HCT116 (cell line): ENCODE measurements at regions not wholly inside any gene's neighbourhood (a gene's known extent, or its start where the extent isn't known, plus 50 kb on each side); places are given as distances from the start of the nearest gene placed in this dataset.

Experiments
- ATAC-seq: fragments of 200-7000 bp; cut with Tn5 transposase; 2 replicates; pipeline ENCODE4 v1.9.1; 2020; ENCODE audit warnings: mild to moderate bottlenecking, moderate library complexity
- BruUV-seq: library from RNA; stranded (reverse); fragments of 400-500 nt; replicated peaks from 2 replicates; lab custom pipeline; 2021; lab: Mats Ljungman, UMichigan
- CTCF ChIA-PET: fragments of 300-600 bp; sonication (Branson Sonifier 250); formaldehyde crosslinking; loops from one replicate; lab custom pipeline; 2021; ENCODE audit warnings: antibody characterized with exemption; lab: Charles Lee
- POLR2A ChIA-PET: fragments of 300-600, 350-600 bp; sonication (Branson Sonifier 250); formaldehyde crosslinking; loops from one replicate; lab custom pipeline; 2021; ENCODE audit warnings: antibody characterized with exemption; lab: Charles Lee
- RAD21 ChIA-PET, 2 experiments: fragments of 300-600 bp; sonication (Branson Sonifier 250); formaldehyde crosslinking; loops; one replicate each; lab custom pipeline; 2023; ENCODE audit warnings: low total read pairs in 2 of 2; ENCODE audit not compliant: uncharacterized antibody in 2 of 2, unreplicated experiment in 2 of 2, low non-redundant PET in 1 of 2; lab: Charles Lee
- DNase-seq: peaks from one replicate; pipeline ENCODE4 v3.0.0-alpha.2; 2010; ENCODE audit warnings: low read depth, low spot score
- H2AFZ ChIP-seq: fragments of 200-600 bp; shearing (Covaris generic), sonication (generic); 2 replicates; pipeline ENCODE4 v1.6.1; 2017; ENCODE audit warnings: low read depth, mixed run types, mixed read lengths, antibody characterized with exemption, low read length; ENCODE audit not compliant: poor library complexity, severe bottlenecking
- H3K27ac ChIP-seq: 2 replicates; pipeline ENCODE4 v1.5.1; 2012; ENCODE audit warnings: low read depth, low read length
- H3K27me3 ChIP-seq: fragments of 200-600 bp; sonication (generic); 2 replicates; pipeline ENCODE4 v1.6.1; 2016; ENCODE audit warnings: mixed run types, low read length, mixed read lengths; ENCODE audit not compliant: insufficient read depth
- H3K36me3 ChIP-seq, 2 experiments: fragments of 200-500 bp in 1 of 2; fragments of 200-600 bp in 1 of 2; sonication (Bioruptor generic) in 1 of 2; sonication (generic) in 1 of 2; 2 replicates each; pipeline versions ENCODE4 v1.5.1 to v1.6.1; 2014 to 2016; ENCODE audit warnings: low read length in 2 of 2, inconsistent platforms in 1 of 2, mixed read lengths in 1 of 2, mixed run types in 1 of 2; ENCODE audit not compliant: insufficient read depth in 2 of 2, control insufficient read depth in 1 of 2
- H3K4me1 ChIP-seq, 2 experiments: fragments of 200-600 bp in 1 of 2; sonication (generic) in 1 of 2; 2 replicates each; pipeline versions ENCODE4 v1.5.1 to v1.6.1; 2012 to 2017; ENCODE audit warnings: low read length in 2 of 2, inconsistent platforms in 1 of 2, mild to moderate bottlenecking in 1 of 2, mixed read lengths in 1 of 2, mixed run types in 1 of 2, moderate library complexity in 1 of 2; ENCODE audit not compliant: insufficient read depth in 2 of 2, control insufficient read depth in 1 of 2
- H3K4me2 ChIP-seq: fragments of 200-600 bp; sonication (generic); 2 replicates; pipeline ENCODE4 v1.6.1; 2017; ENCODE audit warnings: mixed run types, low read length, mixed read lengths
- H3K4me3 ChIP-seq, 2 experiments: fragments of 200-600 bp in 1 of 2; sonication (generic) in 1 of 2; replicated peaks in 1 of 2; 2 replicates each; pipeline ENCODE4 v1.5.1; 2011 to 2016; ENCODE audit warnings: low read length in 2 of 2, control low read depth in 1 of 2, low read depth in 1 of 2, mild to moderate bottlenecking in 1 of 2, mixed read lengths in 1 of 2, mixed run types in 1 of 2
- H3K79me2 ChIP-seq: fragments of 200-600 bp; sonication (generic); 2 replicates; pipeline ENCODE4 v1.6.1; 2017; ENCODE audit warnings: mild to moderate bottlenecking, mixed run types, low read length, moderate library complexity, mixed read lengths; ENCODE audit not compliant: insufficient read depth
- H3K9ac ChIP-seq: fragments of 200-600 bp; sonication (generic); 2 replicates; pipeline ENCODE4 v1.6.1; 2016; ENCODE audit warnings: low read length, mixed read lengths
- H3K9me2 ChIP-seq: fragments of 200-600 bp; sonication (generic), shearing (Covaris generic); 2 replicates; pipeline ENCODE4 v1.6.1; 2017; ENCODE audit warnings: mixed run types, mild to moderate bottlenecking, moderate library complexity; ENCODE audit not compliant: insufficient read depth
- H3K9me3 ChIP-seq, 2 experiments: fragments of 200-500 bp in 1 of 2; fragments of 200-600 bp in 1 of 2; sonication (Bioruptor generic) in 1 of 2; sonication (generic) in 1 of 2; 2 replicates each; pipeline ENCODE4 v1.6.1; 2014 to 2017; ENCODE audit warnings: low read length in 2 of 2, mixed read lengths in 2 of 2, inconsistent platforms in 1 of 2, low read depth in 1 of 2, mild to moderate bottlenecking in 1 of 2, mixed run types in 1 of 2, moderate library complexity in 1 of 2; ENCODE audit not compliant: control insufficient read depth in 1 of 2, insufficient read depth in 1 of 2
- H4K20me1 ChIP-seq: fragments of 200-600 bp; sonication (generic), shearing (Covaris generic); 2 replicates; pipeline ENCODE4 v1.6.1; 2017; ENCODE audit warnings: mixed run types, mild to moderate bottlenecking, moderate library complexity; ENCODE audit not compliant: insufficient read depth
- ATF3 ChIP-seq: IDR thresholded peaks from 2 replicates; pipeline ENCODE4 v1.6.1; 2012
- EGR1 ChIP-seq: IDR thresholded peaks from 2 replicates; pipeline ENCODE4 v1.6.1; 2012; ENCODE audit warnings: low read depth
- ELF1 ChIP-seq: IDR thresholded peaks from 2 replicates; pipeline ENCODE4 v1.6.1; 2012; ENCODE audit warnings: low read depth, borderline replicate concordance
- EZH2 ChIP-seq: fragments of 200-600 bp; sonication (generic); IDR thresholded peaks from 2 replicates; pipeline ENCODE4 v1.6.1; 2017; ENCODE audit warnings: antibody characterized with exemption, mixed run types
- FOSL1 ChIP-seq: IDR thresholded peaks from 2 replicates; pipeline ENCODE4 v1.6.1; 2012; ENCODE audit warnings: low read depth
- REST ChIP-seq: IDR thresholded peaks from 2 replicates; pipeline ENCODE4 v1.6.1; 2012; ENCODE audit warnings: low read depth
- SIN3A ChIP-seq: IDR thresholded peaks from 2 replicates; pipeline ENCODE4 v1.6.1; 2012; ENCODE audit warnings: low read depth
- SP1 ChIP-seq: IDR thresholded peaks from 2 replicates; pipeline ENCODE4 v1.6.1; 2012; ENCODE audit warnings: low read depth
- YY1 ChIP-seq: IDR thresholded peaks from 2 replicates; pipeline ENCODE4 v1.6.1; 2011; ENCODE audit warnings: low read length, low read depth, moderate library complexity, mild to moderate bottlenecking; ENCODE audit not compliant: insufficient replicate concordance; ENCODE audit errors: extremely low read depth
- ZFX ChIP-seq: fragments of 450-650 bp; IDR thresholded peaks from 2 replicates; pipeline ENCODE4 v1.6.1; 2017
- intact Hi-C: fragments of 100-400 bp; cut with micrococcal nuclease; formaldehyde crosslinking; loops from 2 replicates; pipeline ENCODE4 v1.10.0; 2022
- TF ChIP-seq, protein P1 (sequence below): IDR thresholded peaks from 2 replicates; pipeline ENCODE4 v1.6.1; 2011; ENCODE audit warnings: mild to moderate bottlenecking, low read length, moderate library complexity; ENCODE audit not compliant: insufficient replicate concordance; ENCODE audit errors: extremely low read depth
- TF ChIP-seq, protein P2 (sequence below), 3 experiments: fragments of 200-600 bp in 1 of 3; sonication (generic) in 1 of 3; IDR thresholded peaks in 2 of 3; conservative IDR thresholded peaks in 1 of 3; 2 replicates each; pipeline ENCODE4 v1.5.1; 2012 to 2017; ENCODE audit warnings: low read depth in 2 of 3, low read length in 2 of 3, antibody characterized with exemption in 1 of 3, borderline replicate concordance in 1 of 3, control low read depth in 1 of 3, mild to moderate bottlenecking in 1 of 3, mixed read lengths in 1 of 3, mixed run types in 1 of 3, moderate library complexity in 1 of 3; ENCODE audit not compliant: insufficient read depth in 1 of 3

GRCh38 chr1:187078916-187079315 is 250.2 kb downstream of the PLA2G4A start:
- POLR2A ChIA-PET, result no interaction called here

More at GRCh38 chr1:187078916-187079315, 250.2 kb downstream of the PLA2G4A start:
- no peaks in the 10 kb centered on the region for H3K36me3 ChIP-seq
- ChIA-PET RAD21 (no interaction called here), CTCF (no interaction called here)
- ATAC-seq (no peak), DNase-seq (no peak)
- H3K4me3 ChIP-seq, result no peak overlapping the region
- H3K27me3 ChIP-seq, result no peaks in the 10 kb centered on the region
- intact Hi-C loops, result no loop called here
- H3K79me2 ChIP-seq, result no peaks in the 10 kb centered on the region
- H3K4me1 ChIP-seq, result no peaks in the 10 kb centered on the region
- BruUV-seq, result no TSS peak
- no peaks in the 10 kb centered on the region for H3K9me2 ChIP-seq
- H3K27ac ChIP-seq, result no peak overlapping the region
- no peaks in the 10 kb centered on the region for H3K9me3 ChIP-seq
- no peak for TF ChIP-seq REST
- no peak for TF ChIP-seq ZFX
- TF ChIP-seq ELF1, result no peak
- TF ChIP-seq FOSL1, result no peak
- TF ChIP-seq ATF3, result no peak
- TF ChIP-seq, protein P1, sequence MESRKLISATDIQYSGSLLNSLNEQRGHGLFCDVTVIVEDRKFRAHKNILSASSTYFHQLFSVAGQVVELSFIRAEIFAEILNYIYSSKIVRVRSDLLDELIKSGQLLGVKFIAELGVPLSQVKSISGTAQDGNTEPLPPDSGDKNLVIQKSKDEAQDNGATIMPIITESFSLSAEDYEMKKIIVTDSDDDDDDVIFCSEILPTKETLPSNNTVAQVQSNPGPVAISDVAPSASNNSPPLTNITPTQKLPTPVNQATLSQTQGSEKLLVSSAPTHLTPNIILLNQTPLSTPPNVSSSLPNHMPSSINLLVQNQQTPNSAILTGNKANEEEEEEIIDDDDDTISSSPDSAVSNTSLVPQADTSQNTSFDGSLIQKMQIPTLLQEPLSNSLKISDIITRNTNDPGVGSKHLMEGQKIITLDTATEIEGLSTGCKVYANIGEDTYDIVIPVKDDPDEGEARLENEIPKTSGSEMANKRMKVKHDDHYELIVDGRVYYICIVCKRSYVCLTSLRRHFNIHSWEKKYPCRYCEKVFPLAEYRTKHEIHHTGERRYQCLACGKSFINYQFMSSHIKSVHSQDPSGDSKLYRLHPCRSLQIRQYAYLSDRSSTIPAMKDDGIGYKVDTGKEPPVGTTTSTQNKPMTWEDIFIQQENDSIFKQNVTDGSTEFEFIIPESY, result no peak
- TF ChIP-seq SP1, result no peak
- TF ChIP-seq, protein P2, sequence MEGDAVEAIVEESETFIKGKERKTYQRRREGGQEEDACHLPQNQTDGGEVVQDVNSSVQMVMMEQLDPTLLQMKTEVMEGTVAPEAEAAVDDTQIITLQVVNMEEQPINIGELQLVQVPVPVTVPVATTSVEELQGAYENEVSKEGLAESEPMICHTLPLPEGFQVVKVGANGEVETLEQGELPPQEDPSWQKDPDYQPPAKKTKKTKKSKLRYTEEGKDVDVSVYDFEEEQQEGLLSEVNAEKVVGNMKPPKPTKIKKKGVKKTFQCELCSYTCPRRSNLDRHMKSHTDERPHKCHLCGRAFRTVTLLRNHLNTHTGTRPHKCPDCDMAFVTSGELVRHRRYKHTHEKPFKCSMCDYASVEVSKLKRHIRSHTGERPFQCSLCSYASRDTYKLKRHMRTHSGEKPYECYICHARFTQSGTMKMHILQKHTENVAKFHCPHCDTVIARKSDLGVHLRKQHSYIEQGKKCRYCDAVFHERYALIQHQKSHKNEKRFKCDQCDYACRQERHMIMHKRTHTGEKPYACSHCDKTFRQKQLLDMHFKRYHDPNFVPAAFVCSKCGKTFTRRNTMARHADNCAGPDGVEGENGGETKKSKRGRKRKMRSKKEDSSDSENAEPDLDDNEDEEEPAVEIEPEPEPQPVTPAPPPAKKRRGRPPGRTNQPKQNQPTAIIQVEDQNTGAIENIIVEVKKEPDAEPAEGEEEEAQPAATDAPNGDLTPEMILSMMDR (IDR thresholded peaks at IDR 0.05 in 2 of 3, conservative IDR thresholded peaks at IDR 0.05 in 1 of 3; ENCODE audit: borderline replicate concordance in 1 of 3, insufficient read depth in 1 of 3, low read depth in 2 of 3, low read length in 2 of 3), result no peak
- no peak for TF ChIP-seq SIN3A
- no peak for TF ChIP-seq EGR1
- no peak for TF ChIP-seq EZH2
- no peak for TF ChIP-seq YY1
- no peak overlapping the region for H2AFZ ChIP-seq
- no peak overlapping the region for H3K9ac ChIP-seq
- H3K4me2 ChIP-seq, result no peak overlapping the region
- H4K20me1 ChIP-seq, result no peaks in the 10 kb centered on the region
